ENCODE measurements at regions not wholly inside any gene's neighbourhood (a gene's known extent, or its start where the extent isn't known, plus 50 kb on each side); places are given as distances from the start of the nearest gene placed in this dataset.

DNA sequence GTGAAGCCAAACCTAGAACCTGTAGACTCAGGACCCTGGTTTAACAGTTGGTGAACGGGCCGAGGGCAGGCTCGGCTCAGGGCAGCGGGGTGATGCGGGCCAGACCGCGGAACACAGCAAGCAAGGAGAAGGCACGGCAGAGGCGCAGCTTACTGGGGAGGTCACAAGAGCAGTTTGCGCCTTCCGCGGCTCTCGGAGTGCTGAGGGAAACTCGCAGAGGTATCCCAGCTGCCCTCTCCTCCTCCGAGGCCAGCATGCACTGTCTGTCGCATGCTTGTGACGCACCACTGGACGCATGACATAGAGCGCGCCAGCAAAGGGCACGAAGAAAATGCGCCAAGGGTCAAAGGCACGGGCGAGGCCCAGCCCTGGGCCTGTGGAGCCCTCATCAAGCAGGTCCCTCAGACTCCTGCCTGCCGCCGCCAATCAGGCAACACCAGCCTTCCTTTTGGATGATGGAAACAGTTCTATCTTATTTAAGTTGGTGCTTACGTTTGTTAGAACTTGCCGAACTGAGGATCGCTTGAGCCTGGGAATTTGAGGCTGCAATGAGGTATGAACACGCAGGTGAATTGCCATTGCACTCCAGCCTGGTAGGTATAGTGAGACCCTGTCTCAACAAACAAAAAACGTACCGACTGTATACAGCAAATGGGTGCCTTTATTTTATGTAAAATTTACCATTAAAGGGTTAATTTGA is 574.3 kb upstream of the GHITM start:
- Mint-ChIP-seq H3K4me3 (no peak overlapping the region), H3K9me3 (no peaks in the 10 kb centered on the region)

GRCh38 chr10:83572036-83572435 is 567.3 kb upstream of the GHITM start:
- H3K4me1 Mint-ChIP-seq = no peaks in the 10 kb centered on the region
- H3K36me3 Mint-ChIP-seq (ENCODE audit: low read depth) = no peaks in the 10 kb centered on the region
- no peaks in the 10 kb centered on the region for H3K27me3 Mint-ChIP-seq (ENCODE audit: low read depth, poor library complexity)
- H3K9me3 Mint-ChIP-seq = peaks cover 8% of the 10 kb centered on the region
- H3K27ac Mint-ChIP-seq = no peak overlapping the region
- no peak for DNase-seq
- TF ChIP-seq, protein P1, sequence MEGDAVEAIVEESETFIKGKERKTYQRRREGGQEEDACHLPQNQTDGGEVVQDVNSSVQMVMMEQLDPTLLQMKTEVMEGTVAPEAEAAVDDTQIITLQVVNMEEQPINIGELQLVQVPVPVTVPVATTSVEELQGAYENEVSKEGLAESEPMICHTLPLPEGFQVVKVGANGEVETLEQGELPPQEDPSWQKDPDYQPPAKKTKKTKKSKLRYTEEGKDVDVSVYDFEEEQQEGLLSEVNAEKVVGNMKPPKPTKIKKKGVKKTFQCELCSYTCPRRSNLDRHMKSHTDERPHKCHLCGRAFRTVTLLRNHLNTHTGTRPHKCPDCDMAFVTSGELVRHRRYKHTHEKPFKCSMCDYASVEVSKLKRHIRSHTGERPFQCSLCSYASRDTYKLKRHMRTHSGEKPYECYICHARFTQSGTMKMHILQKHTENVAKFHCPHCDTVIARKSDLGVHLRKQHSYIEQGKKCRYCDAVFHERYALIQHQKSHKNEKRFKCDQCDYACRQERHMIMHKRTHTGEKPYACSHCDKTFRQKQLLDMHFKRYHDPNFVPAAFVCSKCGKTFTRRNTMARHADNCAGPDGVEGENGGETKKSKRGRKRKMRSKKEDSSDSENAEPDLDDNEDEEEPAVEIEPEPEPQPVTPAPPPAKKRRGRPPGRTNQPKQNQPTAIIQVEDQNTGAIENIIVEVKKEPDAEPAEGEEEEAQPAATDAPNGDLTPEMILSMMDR (IDR thresholded peaks at IDR 0.05) = no peak
- H3K4me3 Mint-ChIP-seq = no peak overlapping the region

More for the DNA sequence above, 574.3 kb upstream of the GHITM start:
- TF ChIP-seq, protein P1 (IDR thresholded peaks at IDR 0.05) = no peak
- Mint-ChIP-seq H3K27me3 (ENCODE audit: low read depth, poor library complexity) (peaks cover 3% of the 10 kb centered on the region), H3K27ac (no peak overlapping the region), H3K36me3 (ENCODE audit: low read depth) (no peaks in the 10 kb centered on the region), H3K4me1 (no peaks in the 10 kb centered on the region)
- DNase-seq = no peak

GRCh38 chr10:83574770-83575169 is 564.5 kb upstream of the GHITM start:
- H3K36me3 Mint-ChIP-seq (ENCODE audit: low read depth) = no peaks in the 10 kb centered on the region
- peaks cover 22% of the 10 kb centered on the region for H3K9me3 Mint-ChIP-seq
- no peak overlapping the region for H3K27ac Mint-ChIP-seq
- no peaks in the 10 kb centered on the region for H3K4me1 Mint-ChIP-seq
- DNase-seq = no peak
- H3K4me3 Mint-ChIP-seq = no peak overlapping the region
- no peaks in the 10 kb centered on the region for H3K27me3 Mint-ChIP-seq (ENCODE audit: low read depth, poor library complexity)
- TF ChIP-seq, protein P1 (IDR thresholded peaks at IDR 0.05) = no peak

DNA sequence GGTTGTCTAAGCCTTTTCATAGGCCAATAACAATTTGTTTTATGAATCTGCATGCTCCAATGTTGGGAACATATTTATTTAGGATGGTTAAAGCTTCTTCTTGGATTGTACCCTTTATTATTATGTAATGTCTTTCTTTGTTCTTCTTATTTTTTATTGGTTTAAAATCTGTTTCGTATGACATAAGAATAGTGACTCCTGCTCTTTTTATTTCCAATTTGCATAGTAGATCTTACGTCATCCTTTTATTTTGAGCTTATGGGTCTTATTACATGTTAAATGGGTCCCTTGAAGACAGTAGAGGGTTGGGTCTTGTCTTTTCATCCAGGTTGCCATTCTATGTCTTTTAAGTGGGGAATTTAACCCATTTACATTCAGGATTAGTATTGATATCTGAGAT is 561.9 kb upstream of the GHITM start:
- TF ChIP-seq, protein P1 (IDR thresholded peaks at IDR 0.05) = no peak
- no peak overlapping the region for H3K27ac Mint-ChIP-seq
- H3K36me3 Mint-ChIP-seq (ENCODE audit: low read depth) = no peaks in the 10 kb centered on the region
- no peaks in the 10 kb centered on the region for H3K27me3 Mint-ChIP-seq (ENCODE audit: low read depth, poor library complexity)
- no peaks in the 10 kb centered on the region for H3K4me1 Mint-ChIP-seq
- H3K4me3 Mint-ChIP-seq = no peak overlapping the region
- DNase-seq = no peak
- H3K9me3 Mint-ChIP-seq = peaks cover 22% of the 10 kb centered on the region

DNA sequence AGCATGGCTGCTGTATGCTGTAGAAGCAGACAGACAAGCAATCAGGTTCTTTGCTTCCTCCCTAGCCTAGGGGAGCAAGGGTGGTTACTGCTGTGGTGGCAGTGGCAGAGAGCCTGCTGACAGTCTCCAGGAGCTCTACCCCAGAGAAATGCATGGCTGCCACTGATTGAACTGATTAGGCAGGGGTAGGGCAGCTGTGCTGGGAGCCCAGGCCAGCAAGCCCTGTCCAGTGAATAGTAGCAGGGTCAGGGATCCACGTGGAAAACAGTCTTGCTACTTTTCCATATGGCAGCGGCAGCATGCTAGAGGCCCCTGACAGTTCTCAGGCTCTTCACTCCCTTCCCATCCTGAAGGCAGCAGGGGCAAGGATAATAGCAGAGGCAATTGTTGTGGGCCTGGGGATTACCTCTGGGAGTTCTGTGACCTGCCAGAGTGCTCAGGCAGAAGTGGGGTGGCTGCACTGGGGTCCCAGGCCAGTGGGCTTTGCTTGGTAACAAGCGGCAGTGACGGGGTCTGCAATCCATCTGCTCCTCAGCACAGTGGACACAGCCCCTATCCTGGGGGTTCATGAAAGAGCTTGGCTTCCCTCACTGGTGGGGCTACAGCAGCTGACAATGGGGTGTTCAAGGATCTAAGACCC is 558.8 kb upstream of the GHITM start:
- Mint-ChIP-seq H3K4me1 (no peaks in the 10 kb centered on the region), H3K27ac (no peak overlapping the region), H3K4me3 (no peak overlapping the region), H3K36me3 (ENCODE audit: low read depth) (no peaks in the 10 kb centered on the region), H3K9me3 (peaks cover 22% of the 10 kb centered on the region), H3K27me3 (ENCODE audit: low read depth, poor library complexity) (no peaks in the 10 kb centered on the region)
- TF ChIP-seq, protein P1 (IDR thresholded peaks at IDR 0.05) = no peak
- no peak for DNase-seq
